ENCODE measurements at regions not wholly inside any gene's neighbourhood (a gene's known extent, or its start where the extent isn't known, plus 50 kb on each side); places are given as distances from the start of the nearest gene placed in this dataset.
"Not testable (repeated sequence)": the region's sequence is repeated elsewhere in the genome, so short reads cannot be mapped to it uniquely, and the experiment has no call there.

GRCh38 chr3:22714749-22715148 is 488.4 kb upstream of the UBE2E2 start:
- FAIRE-seq: no peak

- FAIRE-seq: no peak
These were observed 482.5 kb upstream of the UBE2E2 start for GRCh38 chr3:22720596-22720995.

GRCh38 chr3:22724420-22724819 is 478.7 kb upstream of the UBE2E2 start:
- no peak for FAIRE-seq

- FAIRE-seq: no peak
These were observed 474.7 kb upstream of the UBE2E2 start for GRCh38 chr3:22728406-22728805.

GRCh38 chr3:22729212-22729611 is 473.9 kb upstream of the UBE2E2 start:
- no peak for FAIRE-seq

- FAIRE-seq: no peak
These were observed 473.1 kb upstream of the UBE2E2 start for GRCh38 chr3:22729981-22730380.

GRCh38 chr3:22730701-22731100 is 472.4 kb upstream of the UBE2E2 start:
- FAIRE-seq: no peak

GRCh38 chr3:22731901-22732300 is 471.2 kb upstream of the UBE2E2 start:
- FAIRE-seq: no peak

GRCh38 chr3:22732641-22733040 is 470.5 kb upstream of the UBE2E2 start:
- FAIRE-seq: no peak

- no peak for FAIRE-seq
These were observed 468.9 kb upstream of the UBE2E2 start for GRCh38 chr3:22734207-22734606.

- FAIRE-seq: no peak
These were observed 468.4 kb upstream of the UBE2E2 start for GRCh38 chr3:22734756-22735155.

GRCh38 chr3:22735373-22735772 is 467.8 kb upstream of the UBE2E2 start:
- FAIRE-seq: no peak

GRCh38 chr3:22743386-22743785 is 459.7 kb upstream of the UBE2E2 start:
- FAIRE-seq: not testable (repeated sequence)

GRCh38 chr3:22745321-22745720 is 457.8 kb upstream of the UBE2E2 start:
- FAIRE-seq: no peak

- FAIRE-seq: no peak
These were observed 456.9 kb upstream of the UBE2E2 start for GRCh38 chr3:22746221-22746620.

- no peak for FAIRE-seq
These were observed 454.6 kb upstream of the UBE2E2 start for GRCh38 chr3:22748453-22749045.

- FAIRE-seq: no peak
These were observed 443.4 kb upstream of the UBE2E2 start for GRCh38 chr3:22759636-22760310.

GRCh38 chr3:22765679-22766078 is 437.4 kb upstream of the UBE2E2 start:
- no peak for FAIRE-seq

- no peak for FAIRE-seq
These were observed 425.3 kb upstream of the UBE2E2 start for GRCh38 chr3:22777834-22778233.

GRCh38 chr3:22779737-22780136 is 423.4 kb upstream of the UBE2E2 start:
- FAIRE-seq: no peak

- FAIRE-seq: no peak
These were observed 410.6 kb upstream of the UBE2E2 start for GRCh38 chr3:22792533-22792932.

- FAIRE-seq: no peak
These were observed 407.2 kb upstream of the UBE2E2 start for GRCh38 chr3:22795917-22796316.

GRCh38 chr3:22798461-22798860 is 404.7 kb upstream of the UBE2E2 start:
- FAIRE-seq: no peak

GRCh38 chr3:22819209-22819608 is 383.9 kb upstream of the UBE2E2 start:
- no peak for FAIRE-seq

GRCh38 chr3:22835041-22835440 is 368.1 kb upstream of the UBE2E2 start:
- FAIRE-seq: no peak
